Right ventricle myocardium superior (tissue), 1 donor: ENCODE measurements at regions not wholly inside any gene's neighbourhood (a gene's known extent, or its start where the extent isn't known, plus 50 kb on each side); places are given as distances from the start of the nearest gene placed in this dataset.

ENCODE experiments used
- ATAC-seq: fragments of 200-7000 bp; cut with Tn5 transposase; one replicate; pipeline ENCODE4 v1.9.1; 2020; ENCODE audit warnings: mild to moderate bottlenecking; ENCODE audit not compliant: poor library complexity
- DNase-seq: peaks from one replicate; pipeline ENCODE4 v3.0.0-alpha.2; 2020
- intact Hi-C: fragments of 100-400 bp; cut with DNase I; formaldehyde crosslinking; loops from one replicate; pipeline ENCODE4 v1.11.2; 2022
- donor health status: DM: no; HTN: yes; CAD: no; lungs with severe emphysema.

DNA sequence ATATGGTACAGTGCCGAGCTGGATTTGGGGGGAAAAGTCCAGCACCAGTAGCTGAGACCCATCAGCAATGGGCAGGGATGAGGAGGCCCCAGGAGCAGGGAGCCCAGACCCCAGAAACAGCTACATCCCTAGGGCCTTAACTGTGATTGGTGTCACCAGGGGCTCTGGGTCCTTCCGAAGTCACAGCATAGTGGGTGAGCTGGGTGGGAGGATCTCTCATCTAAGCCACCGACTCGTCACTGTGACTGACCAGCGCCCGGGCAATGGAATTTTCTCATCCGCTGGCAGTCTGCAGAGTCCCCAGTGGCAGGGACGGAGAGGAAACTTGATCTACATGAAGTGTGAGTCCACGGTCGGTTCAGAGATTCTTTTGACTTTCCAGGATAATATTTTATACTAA lies 186.5 kb downstream of the SH3BP4 start:
- no peak for DNase-seq
- intact Hi-C loops, result loop anchor here (5.0 kb wide), 2 partner anchors 359 to 609 kb away; no protein-coding TSS in a partner anchor
- ATAC-seq, result no peak

DNA sequence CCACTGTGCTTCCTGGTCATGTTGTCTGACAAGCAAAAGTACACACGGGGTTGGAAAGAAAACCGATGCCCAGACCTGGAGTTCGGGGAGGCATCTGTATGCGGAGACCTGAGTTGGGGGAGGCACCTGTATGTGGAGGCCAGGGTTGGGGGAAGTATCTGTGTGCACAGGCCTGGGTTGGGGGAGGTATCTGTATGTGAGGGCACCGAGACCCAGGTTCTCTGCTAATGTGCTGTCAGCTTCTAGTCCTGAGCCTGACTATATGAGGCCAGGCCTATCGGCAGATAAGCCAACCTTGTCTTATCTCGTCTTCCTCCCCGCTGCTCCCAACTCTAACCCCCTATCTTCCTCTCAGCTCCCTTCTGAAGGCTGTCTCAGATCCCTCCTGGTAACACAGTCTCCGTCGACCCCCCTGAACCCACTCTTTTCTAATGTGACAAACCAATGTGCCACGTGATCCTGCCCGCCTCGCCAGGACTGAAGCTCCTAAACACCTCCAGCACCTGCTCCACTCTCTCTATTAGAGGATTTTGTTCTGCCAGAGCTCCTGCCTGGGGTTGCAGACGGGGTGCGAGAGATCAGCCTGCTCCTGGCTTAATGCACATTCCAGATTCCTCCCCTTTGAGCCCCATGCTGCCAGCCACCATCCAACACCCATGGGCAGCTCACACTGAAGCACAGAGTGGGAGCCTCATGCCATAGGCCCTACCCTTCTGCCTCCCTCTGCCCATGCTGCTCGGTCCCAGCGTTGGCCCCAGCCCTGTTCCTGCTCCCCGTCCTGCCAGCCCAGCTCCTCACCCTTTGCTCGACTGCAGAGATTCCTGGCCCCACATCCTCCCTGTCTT lies 188.4 kb downstream of the SH3BP4 start:
- intact Hi-C loops, result loop anchor here (5.0 kb wide), 2 partner anchors 357 to 607 kb away; no protein-coding TSS in a partner anchor
- DNase-seq, result no peak

DNA sequence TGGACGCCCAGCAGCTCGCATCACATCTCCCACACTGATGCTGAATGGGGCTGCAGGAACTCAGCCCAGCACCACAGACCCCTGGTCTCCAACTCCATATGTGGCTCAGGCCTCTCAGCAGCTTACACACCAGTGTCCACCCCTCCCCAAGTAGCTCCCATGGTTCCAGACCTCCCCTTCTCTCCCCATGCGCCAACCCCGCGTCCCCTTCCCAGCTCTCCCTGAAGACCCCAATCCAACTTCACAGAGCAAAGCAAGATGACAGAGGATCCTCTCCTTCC lies 188.9 kb downstream of the SH3BP4 start:
- no peak for ATAC-seq
- intact Hi-C loops, result no loop called here
- no peak for DNase-seq

More for the DNA sequence above, 188.4 kb downstream of the SH3BP4 start:
- ATAC-seq, result no peak

- no peak for ATAC-seq
- DNase-seq, result no peak
- intact Hi-C loops, result no loop called here
Observed at GRCh38 chr2:235141411-235142128, 189.8 kb downstream of the SH3BP4 start.

- DNase-seq, result no peak
- intact Hi-C loops, result no loop called here
- no peak for ATAC-seq
Observed at GRCh38 chr2:235142601-235143000, 190.8 kb downstream of the SH3BP4 start.

DNA sequence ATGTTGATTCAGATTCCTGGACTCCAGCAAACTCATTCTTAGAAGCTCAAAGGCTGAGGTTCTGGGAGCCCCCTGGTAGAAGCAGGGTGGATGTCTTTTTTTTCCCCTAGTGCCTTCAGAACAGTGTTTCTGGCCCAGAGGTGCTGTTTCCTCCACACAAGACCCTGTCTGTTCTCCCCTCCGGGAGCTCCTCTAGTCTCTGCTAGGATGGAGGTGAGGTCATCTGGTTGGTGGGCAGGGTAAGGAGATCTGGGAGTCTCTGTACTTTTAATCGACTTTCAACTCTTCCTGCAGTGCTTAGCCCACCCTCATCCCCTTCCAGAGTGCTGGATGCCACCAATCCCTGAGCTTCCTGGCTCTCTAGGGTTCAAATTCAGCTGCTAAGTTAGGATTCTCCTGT lies 192.0 kb downstream of the SH3BP4 start:
- DNase-seq (no peak), ATAC-seq (no peak)
- intact Hi-C loops, result no loop called here

- no peak for DNase-seq
- ATAC-seq, result no peak
- intact Hi-C loops, result no loop called here
Observed at GRCh38 chr2:235144291-235144690, 192.5 kb downstream of the SH3BP4 start.

DNA sequence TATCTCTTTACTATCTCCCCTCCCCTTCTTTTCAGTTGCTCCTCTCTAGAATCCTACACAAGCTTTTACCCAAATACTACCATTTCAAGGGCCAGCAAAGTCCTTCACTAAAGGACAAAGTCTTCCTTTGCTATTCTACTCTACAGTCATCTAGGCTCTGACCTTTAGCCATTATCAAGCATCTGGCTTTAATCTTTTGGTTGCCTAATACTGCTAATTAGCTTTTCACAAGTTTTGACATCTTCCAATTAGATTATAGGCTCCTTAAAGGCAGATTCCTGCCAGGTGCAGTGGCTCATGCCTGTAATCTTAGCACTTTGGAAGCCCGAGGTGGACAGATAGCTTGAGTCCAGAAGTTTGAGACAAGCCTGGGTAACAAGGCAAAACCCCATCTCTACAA lies 194.4 kb downstream of the SH3BP4 start:
- intact Hi-C loops, result no loop called here
- ATAC-seq (no peak), DNase-seq (no peak)

GRCh38 chr2:235146871-235147565 lies 195.2 kb downstream of the SH3BP4 start:
- no peak for ATAC-seq
- intact Hi-C loops, result no loop called here
- no peak for DNase-seq

DNA sequence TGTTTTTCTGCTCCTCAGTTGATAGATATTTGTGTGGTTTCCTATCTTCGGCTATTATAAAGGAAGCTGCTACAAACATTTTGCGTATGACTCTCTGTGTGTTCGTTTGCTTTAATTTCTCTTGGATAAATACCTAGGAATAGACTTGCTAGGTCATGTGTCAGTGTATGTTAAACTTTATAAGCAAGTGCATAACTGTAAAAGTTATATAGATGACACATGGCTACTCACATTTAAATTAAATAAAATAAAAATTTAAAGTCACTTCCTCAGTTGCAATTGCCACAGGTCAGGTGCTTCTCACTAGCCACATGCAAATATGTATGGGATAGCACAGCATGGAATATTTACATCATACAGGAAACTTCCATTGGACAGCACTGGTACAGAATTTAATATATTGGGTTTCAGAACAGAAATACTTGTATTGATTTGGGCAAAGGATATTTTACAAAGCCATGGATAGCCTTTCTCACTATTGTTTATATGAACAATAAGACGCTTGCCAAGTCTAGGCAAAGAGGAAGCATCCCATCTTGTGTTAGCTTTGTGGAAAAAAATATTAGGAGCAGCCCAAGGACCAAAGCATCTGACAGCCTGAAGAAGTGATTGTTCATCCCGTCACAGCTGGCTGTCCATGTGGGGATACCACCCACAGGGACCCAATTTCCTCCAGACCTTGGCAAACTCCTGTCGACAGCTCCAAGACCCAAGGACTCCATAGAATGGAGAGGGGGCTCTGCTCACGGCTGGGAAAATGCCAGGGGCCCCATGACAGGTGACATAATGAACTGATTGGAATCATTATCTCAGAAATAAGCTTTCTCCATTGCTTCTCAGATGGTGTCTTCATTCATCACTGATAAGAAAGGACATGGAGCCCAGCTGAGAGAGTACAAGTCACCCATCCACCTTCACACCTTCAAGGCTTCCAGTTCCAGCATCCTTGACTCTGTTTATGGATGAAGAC lies 196.7 kb downstream of the SH3BP4 start:
- ATAC-seq (no peak), DNase-seq (no peak)
- intact Hi-C loops, result no loop called here

- intact Hi-C loops, result no loop called here
- DNase-seq (no peak), ATAC-seq (no peak)
Observed at GRCh38 chr2:235149240-235149659, 197.4 kb downstream of the SH3BP4 start.

- DNase-seq (no peak), ATAC-seq (no peak)
- intact Hi-C loops, result no loop called here
Observed at GRCh38 chr2:235149736-235150135, 197.9 kb downstream of the SH3BP4 start.

- DNase-seq, result no peak
- intact Hi-C loops, result no loop called here
- no peak for ATAC-seq
Observed at GRCh38 chr2:235151152-235151551, 199.3 kb downstream of the SH3BP4 start.

DNA sequence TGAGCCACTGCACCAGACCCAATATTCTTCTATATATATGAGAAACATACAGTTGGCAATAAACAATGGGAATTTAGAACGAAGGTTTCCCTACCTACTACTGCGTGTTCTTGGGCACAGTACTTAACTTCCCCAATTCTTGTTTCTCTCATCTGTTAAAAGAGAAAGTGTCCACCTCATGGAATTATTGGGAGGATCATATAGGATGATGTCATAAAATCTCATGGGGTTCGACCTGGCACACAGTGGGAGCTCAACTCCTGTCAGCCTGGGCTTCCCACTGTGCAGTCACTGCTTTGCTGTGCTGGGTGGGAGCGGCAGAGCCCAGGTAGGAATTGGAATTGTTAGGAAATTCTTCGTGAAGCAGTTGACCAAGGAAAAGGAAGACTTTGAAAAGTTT lies 203.3 kb downstream of the SH3BP4 start:
- intact Hi-C loops, result no loop called here
- ATAC-seq, result no peak

DNA sequence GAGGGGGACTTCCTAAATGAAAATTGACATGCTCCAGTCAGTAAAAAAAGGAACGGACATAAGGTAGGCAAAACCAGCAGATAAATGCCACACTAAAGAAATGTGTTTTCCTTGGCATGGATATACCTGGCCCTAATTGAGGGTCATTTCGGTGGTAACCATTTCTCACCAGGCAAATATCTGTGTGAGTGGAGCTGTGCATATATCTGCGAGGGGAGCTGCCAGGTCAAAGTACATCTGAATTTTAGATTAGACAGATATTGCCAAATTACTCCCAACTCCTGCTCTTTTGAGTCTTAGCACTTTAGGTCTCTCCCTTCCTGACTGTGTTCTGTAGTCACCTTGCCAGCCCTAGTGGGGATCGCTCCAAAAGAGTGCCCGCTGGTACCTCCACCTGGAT lies 204.2 kb downstream of the SH3BP4 start:
- ATAC-seq (no peak), DNase-seq (no peak)
- intact Hi-C loops, result no loop called here

More for the DNA sequence above, 203.3 kb downstream of the SH3BP4 start:
- DNase-seq, result no peak

DNA sequence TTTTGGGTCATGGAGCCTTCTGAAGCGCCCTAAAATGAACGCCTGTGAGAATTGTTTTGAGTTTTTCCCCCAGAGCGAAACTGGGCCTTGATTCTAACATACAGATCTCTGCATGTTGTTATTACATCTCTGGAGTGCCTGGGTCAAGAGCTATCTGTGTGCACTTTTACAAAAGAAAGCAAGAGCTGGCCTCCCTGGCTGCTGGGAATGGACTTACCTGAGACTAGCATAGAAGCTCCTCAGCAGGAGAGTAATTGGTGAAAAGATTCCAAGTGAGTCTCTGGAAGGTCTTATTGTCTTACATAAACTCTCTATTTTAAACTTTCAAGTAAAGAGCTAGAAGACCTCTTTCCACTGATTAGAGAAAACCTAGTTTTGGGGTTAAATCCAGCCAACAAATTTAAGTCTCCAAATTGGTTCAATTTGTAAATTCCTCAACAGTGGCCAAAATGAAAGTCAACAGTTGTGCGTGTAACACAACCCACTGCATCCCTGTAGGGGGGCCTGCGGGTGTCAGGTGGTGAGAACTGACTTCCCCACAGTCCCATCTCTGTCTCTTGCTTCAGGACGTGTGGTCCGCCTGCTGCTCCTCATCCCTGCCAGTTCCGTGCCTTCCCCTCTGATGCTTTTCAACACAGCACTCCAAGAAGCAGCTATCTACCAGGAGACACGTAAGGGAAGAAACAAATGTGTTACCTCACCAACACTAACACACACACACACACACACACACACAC lies 206.1 kb downstream of the SH3BP4 start:
- ATAC-seq, result no peak
- no peak for DNase-seq
- intact Hi-C loops, result no loop called here

GRCh38 chr2:235160281-235160810 lies 208.5 kb downstream of the SH3BP4 start:
- ATAC-seq (no peak), DNase-seq (no peak)
- intact Hi-C loops, result no loop called here

DNA sequence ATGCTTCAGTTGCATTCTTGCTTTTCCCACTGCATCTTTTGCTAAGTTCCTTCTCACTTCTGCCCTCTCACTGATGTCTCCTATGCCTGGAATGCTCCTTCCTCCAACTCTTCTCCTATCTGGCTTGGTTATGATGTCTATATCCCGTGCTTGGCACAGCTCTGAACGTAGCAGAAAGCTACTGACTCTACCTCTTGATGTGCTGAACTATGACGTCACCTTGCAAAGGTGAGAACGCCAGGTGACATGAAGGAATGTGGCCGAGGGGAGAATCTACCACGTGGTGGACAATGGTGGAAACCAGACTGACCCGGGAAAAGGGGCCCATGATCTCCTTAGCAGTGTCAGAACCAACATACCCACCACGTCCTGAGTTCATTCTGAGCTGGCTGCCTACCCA lies 209.7 kb downstream of the SH3BP4 start:
- ATAC-seq (no peak), DNase-seq (no peak)
- intact Hi-C loops, result no loop called here
